22Rv1 (cell line): ENCODE measurements at regions not wholly inside any gene's neighbourhood (a gene's known extent, or its start where the extent isn't known, plus 50 kb on each side); places are given as distances from the start of the nearest gene placed in this dataset.

ENCODE experiments used
- H3K27ac ChIP-seq: fragments of 450-650 bp; 2 replicates; pipeline ENCODE4 v1.5.1; 2017
- ZFX ChIP-seq: fragments of 450-650 bp; IDR thresholded peaks from 2 replicates; pipeline ENCODE4 v1.6.1; 2017; ENCODE audit warnings: antibody characterized with exemption, borderline replicate concordance
- TF ChIP-seq, protein P1 (sequence below): fragments of 450-650 bp; IDR thresholded peaks from 2 replicates; pipeline ENCODE4 v1.5.1; 2017; ENCODE audit warnings: mild to moderate bottlenecking

DNA sequence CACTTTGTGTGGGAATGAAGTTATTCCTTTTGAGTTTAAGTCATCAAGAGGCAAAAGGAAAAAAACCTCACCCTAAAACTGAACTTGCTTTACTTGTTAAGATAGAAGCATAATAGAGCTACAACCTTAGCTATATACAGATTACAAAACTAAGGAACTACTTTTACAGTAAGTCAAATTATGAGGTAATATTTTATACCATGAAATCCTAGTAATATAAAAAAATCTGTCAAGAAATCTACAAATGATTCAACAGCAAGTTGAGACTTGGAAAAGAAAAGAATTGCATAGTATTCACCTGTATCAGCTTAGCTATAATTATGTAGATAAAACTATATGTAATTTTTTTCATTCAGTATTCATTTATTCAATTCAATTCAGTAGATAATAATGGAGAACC, 335.3 kb downstream of the KLF5 start:
- no peak overlapping the region for H3K27ac ChIP-seq
- TF ChIP-seq, protein P1, sequence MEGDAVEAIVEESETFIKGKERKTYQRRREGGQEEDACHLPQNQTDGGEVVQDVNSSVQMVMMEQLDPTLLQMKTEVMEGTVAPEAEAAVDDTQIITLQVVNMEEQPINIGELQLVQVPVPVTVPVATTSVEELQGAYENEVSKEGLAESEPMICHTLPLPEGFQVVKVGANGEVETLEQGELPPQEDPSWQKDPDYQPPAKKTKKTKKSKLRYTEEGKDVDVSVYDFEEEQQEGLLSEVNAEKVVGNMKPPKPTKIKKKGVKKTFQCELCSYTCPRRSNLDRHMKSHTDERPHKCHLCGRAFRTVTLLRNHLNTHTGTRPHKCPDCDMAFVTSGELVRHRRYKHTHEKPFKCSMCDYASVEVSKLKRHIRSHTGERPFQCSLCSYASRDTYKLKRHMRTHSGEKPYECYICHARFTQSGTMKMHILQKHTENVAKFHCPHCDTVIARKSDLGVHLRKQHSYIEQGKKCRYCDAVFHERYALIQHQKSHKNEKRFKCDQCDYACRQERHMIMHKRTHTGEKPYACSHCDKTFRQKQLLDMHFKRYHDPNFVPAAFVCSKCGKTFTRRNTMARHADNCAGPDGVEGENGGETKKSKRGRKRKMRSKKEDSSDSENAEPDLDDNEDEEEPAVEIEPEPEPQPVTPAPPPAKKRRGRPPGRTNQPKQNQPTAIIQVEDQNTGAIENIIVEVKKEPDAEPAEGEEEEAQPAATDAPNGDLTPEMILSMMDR, result no peak
- TF ChIP-seq ZFX, result no peak

DNA sequence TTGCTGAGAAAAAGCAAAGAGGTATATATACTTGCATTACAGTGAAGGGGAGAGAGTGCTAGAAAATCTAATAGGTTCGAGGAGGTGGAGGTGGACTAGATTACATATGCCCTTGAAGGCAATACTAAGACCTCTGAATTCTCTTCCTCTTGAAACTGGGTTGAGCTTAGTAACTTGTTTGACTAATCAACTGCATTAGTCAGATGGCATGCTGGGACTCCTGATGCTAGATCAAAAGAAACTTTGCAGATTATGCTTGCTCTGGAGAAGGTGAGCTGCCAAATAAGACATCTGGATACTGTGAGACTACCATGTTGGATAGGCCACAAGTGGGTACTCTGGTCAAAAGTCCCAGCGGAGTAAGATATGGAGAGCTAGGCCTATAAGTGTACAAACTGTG, 331.3 kb downstream of the KLF5 start:
- no peak overlapping the region for H3K27ac ChIP-seq
- TF ChIP-seq ZFX, result no peak
- TF ChIP-seq, protein P1, result no peak

DNA sequence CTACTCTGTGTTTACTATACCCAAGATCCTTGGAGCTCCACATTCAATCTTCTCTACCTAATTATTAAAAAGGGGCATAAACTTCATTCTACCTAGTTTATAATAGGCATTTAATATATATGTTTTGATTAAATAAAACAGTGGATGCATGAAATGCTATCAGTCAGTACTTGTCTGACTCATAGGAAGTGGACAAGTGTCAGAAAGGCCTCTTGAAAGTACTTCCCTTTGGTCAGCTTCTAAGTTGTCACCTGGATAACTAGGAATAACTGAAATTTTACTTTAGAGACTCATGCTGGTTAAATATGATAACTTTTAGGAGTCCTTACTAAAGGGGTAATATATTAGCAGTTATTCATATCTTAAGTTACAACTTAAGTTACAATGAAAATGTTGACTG, 329.8 kb downstream of the KLF5 start:
- TF ChIP-seq, protein P1, result no peak
- TF ChIP-seq ZFX, result no peak
- H3K27ac ChIP-seq, result no peak overlapping the region

DNA sequence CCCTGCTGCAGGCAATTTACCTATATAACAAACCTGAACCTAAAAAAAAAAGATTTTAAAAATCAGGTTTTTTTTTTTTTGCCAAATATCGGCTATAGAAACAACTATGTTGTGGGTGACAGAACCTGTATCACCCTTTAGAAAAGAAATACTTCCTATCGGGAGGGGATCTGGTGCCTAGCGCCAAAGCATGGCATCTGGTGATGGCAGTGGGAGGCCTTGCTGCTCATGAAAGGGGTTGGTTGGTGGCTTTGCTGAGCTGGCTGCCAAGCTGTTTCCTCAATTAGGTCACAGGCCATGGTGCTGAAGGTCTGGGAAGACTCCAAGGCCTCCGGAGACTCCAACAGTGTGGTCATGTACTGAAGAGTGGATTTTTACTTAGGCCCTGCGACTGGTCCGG, 328.5 kb downstream of the KLF5 start:
- no peak overlapping the region for H3K27ac ChIP-seq
- TF ChIP-seq, protein P1, result no peak
- no peak for TF ChIP-seq ZFX

DNA sequence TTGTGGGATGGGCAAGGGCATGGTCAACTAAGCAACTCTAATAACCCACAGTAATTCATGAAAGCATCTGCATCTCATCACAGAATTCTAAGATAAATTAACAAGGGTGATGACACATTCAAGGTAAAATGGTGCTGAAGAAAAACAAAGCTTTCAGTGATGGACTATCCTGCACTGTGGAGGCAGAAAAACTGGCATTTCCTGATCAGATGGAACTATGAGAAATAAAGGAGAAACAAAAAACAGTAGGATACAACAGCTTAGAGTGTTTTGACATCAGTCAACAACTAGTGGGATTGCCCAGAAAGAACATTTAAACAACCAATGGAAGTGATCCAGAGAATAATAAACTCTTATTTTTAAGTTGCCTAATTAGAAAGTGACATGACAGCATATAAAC, 327.0 kb downstream of the KLF5 start:
- TF ChIP-seq, protein P1, result no peak
- no peak for TF ChIP-seq ZFX
- H3K27ac ChIP-seq, result no peak overlapping the region

DNA sequence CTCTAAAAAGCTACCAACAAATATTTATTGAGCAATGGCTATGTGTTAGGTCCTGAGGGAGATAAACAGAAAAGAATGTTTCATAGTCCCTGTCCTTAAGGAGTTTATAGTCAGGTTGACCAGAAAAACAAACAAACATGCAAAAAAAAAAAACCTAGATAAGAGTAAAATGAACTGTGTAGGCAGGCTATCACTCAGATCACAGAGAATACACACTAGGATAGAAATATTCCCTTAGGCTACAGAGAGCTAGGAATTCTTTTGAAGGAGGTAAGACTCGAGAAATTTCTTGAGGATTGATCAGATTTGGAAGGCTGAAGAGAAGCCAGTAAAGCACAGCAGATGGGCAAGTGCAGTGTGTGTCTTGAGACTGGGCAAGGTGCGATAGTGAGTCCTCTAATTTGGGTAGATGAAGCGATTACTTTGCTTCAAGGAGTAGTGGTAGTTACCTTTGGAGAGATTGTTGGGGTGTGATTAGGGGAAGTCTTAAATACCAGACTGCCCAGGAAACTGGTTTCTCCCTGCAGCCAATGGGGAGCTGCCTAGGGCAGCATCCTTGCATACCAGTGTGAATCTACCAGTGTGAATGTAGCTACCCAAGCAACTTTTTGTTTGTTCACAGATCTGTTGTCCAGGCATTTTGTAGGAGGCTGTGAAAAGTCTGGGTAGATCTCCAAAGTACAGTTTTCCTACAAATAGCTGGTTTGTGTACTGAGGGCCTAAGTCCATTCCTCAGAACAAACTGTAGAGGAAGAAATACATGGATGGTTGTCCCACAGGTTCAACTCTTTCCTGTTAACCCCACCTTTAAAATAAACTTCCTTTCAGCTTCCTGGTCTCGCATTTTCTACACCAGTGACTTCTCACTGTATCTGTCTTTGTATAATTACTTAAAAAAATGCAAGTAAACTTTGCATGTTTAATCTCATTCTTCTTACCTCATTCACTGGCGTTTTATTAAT, 314.1 kb downstream of the KLF5 start:
- no peak for TF ChIP-seq ZFX
- TF ChIP-seq, protein P1, result no peak

DNA sequence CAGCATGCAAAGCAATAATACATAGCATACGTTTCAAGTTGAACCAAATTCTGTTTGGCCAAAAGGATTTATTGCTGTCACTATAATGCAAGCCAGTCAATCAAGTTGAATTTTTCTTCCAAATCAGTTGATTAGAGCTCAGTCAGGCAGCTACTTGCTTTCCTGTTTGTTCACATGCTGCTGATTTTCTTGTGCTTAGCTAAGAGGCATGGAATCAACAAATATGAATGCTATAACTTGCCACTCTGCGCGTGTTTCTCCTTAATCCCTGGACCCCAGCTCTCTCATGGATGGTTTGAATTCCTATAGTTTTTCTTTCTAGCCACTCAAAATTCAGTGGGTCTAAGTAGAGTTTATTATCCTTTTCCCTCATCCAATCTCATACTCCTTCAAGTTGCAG, 311.3 kb downstream of the KLF5 start:
- no peak overlapping the region for H3K27ac ChIP-seq
- TF ChIP-seq ZFX, result no peak
- TF ChIP-seq, protein P1, result no peak

More for the DNA sequence above, 314.1 kb downstream of the KLF5 start:
- H3K27ac ChIP-seq, result no peak overlapping the region
